ENCODE measurements at regions not wholly inside any gene's neighbourhood (a gene's known extent, or its start where the extent isn't known, plus 50 kb on each side); places are given as distances from the start of the nearest gene placed in this dataset.

DNA sequence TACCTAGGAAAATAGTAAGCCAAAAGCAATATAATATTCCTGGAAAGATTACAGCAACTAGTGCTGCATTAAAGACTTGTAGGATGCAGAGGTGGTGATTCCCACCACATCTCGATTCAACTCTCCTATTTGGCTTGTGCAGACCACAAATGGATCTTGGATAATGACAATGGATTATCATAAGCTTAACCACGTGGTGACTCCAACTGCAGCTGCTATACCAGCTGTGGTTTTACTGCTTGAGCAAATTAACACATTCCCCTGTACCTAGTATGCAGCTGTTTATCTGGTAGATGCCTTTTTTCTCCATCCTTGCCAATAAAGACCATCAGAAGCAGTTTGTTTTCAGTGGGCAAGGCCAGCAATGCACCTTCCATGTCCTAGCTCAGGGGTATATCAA is 542.7 kb upstream of the ADGRL4 start:
- H3K4me1 ChIP-seq (ENCODE audit: control insufficient read depth in 3 of 3, insufficient read depth in 3 of 3, low read length in 3 of 3), result no peaks in the 10 kb centered on the region
- peaks cover 0 to 2% (median 0%) of the 10 kb centered on the region in 3 donors for H3K9me3 ChIP-seq (ENCODE audit: control insufficient read depth in 3 of 3, low read length in 3 of 3)
- H3K36me3 ChIP-seq (ENCODE audit: control insufficient read depth in 3 of 3, insufficient read depth in 3 of 3, low read length in 3 of 3), result no peaks in the 10 kb centered on the region
- H3K4me3 ChIP-seq (ENCODE audit: low read length in 3 of 3), result no peak overlapping the region
- H3K27me3 ChIP-seq (ENCODE audit: control insufficient read depth in 3 of 3, insufficient read depth in 3 of 3, low read length in 3 of 3), result no peaks in the 10 kb centered on the region
- H3K27ac ChIP-seq (ENCODE audit: low read depth, low read length), result no peak overlapping the region
- no peak overlapping the region for H3K9ac ChIP-seq (ENCODE audit: low read depth in 1 of 3, low read length in 3 of 3)

DNA sequence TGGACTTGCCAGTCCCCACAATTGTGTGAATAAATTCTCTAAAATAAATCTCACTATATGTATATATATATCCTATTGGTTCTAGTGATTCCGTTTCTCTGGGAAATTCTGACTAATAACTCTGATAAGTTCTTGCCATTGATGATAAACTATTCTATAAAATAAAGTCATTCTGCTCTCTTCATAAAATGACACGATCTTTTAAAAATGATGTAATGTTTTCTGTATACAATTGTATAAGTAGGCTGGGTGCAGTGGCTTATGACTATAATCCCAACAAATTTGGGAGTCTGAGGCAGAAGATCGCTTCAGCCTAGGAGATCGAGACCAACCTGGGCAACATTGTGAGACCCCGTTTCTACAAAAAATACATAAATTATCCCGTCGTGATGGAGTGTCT is 541.0 kb upstream of the ADGRL4 start:
- H3K9ac ChIP-seq (ENCODE audit: low read depth in 1 of 3, low read length in 3 of 3), result no peak overlapping the region
- no peaks in the 10 kb centered on the region for H3K27me3 ChIP-seq (ENCODE audit: control insufficient read depth in 3 of 3, insufficient read depth in 3 of 3, low read length in 3 of 3)
- peaks cover 0 to 2% (median 0%) of the 10 kb centered on the region in 3 donors for H3K9me3 ChIP-seq (ENCODE audit: control insufficient read depth in 3 of 3, low read length in 3 of 3)
- no peak overlapping the region for H3K4me3 ChIP-seq (ENCODE audit: low read length in 3 of 3)
- H3K27ac ChIP-seq (ENCODE audit: low read depth, low read length), result no peak overlapping the region
- no peaks in the 10 kb centered on the region for H3K36me3 ChIP-seq (ENCODE audit: control insufficient read depth in 3 of 3, insufficient read depth in 3 of 3, low read length in 3 of 3)
- H3K4me1 ChIP-seq (ENCODE audit: control insufficient read depth in 3 of 3, insufficient read depth in 3 of 3, low read length in 3 of 3), result no peaks in the 10 kb centered on the region

DNA sequence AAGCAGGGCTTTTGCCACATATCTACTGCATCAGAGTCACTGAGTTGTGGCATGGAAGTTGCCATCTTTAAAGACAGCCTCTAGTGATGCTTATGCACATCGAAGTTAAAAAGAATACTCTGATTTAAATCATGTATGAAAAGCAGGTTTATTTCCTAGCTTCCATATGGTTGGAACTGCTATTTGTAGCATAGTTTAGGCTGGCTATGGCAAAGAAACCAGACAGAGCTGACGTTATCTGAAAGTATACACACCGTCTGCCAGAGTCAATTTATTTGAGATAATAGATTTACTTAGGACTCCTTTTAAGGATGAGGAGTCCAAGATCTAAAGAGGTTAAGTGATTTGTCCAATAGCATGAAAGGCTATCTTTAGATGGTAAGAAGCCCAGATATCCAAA is 536.9 kb upstream of the ADGRL4 start:
- Histone ChIP-seq H3K4me1 (ENCODE audit: control insufficient read depth in 3 of 3, insufficient read depth in 3 of 3, low read length in 3 of 3) (no peaks in the 10 kb centered on the region), H3K9me3 (ENCODE audit: control insufficient read depth in 3 of 3, low read length in 3 of 3) (no peaks in the 10 kb centered on the region), H3K9ac (ENCODE audit: low read depth in 1 of 3, low read length in 3 of 3) (no peak overlapping the region), H3K4me3 (ENCODE audit: low read length in 3 of 3) (no peak overlapping the region), H3K36me3 (ENCODE audit: control insufficient read depth in 3 of 3, insufficient read depth in 3 of 3, low read length in 3 of 3) (no peaks in the 10 kb centered on the region), H3K27ac (ENCODE audit: low read depth, low read length) (no peak overlapping the region), H3K27me3 (ENCODE audit: control insufficient read depth in 3 of 3, insufficient read depth in 3 of 3, low read length in 3 of 3) (no peaks in the 10 kb centered on the region)

DNA sequence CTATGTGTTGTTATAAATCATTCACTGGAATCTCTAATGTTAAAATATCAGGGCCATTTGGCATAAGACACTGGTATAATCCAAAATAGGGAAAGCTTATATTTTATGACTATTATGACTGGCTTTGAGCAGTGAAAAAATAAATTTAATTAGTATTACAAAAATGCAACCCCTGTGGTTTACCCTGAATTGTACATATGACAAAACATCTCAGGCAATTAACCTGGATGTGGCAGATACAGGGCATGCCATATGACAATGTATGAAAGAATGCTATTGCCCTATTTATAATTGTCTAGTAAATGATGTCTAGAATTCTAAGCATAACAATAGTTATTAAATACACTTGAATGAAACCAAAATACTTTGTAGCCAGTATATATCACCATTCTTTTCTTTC is 532.5 kb upstream of the ADGRL4 start:
- Histone ChIP-seq H3K4me3 (ENCODE audit: low read length in 3 of 3) (no peak overlapping the region), H3K27me3 (ENCODE audit: control insufficient read depth in 3 of 3, insufficient read depth in 3 of 3, low read length in 3 of 3) (no peaks in the 10 kb centered on the region), H3K27ac (ENCODE audit: low read depth, low read length) (no peak overlapping the region)

DNA sequence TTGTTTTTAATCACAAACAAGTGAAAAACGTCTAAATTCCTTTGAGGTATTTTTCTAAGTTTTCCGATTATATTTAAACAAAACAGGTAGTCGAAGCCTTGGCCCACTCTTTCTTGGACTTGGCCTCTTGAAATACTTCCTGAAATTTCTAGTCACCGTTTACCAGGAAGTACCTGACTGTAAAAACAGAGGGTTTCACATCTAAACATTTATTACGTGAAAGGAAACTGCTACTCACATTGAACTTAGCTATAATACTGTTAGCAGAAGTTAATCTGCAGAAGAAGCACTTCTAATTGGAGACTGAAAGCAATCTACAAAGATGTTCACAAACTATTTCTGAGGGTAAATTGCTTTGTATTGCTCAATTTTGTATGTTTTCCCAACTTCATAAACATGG is 526.0 kb upstream of the ADGRL4 start:
- Histone ChIP-seq H3K9me3 (ENCODE audit: control insufficient read depth in 3 of 3, low read length in 3 of 3) (no peaks in the 10 kb centered on the region), H3K4me1 (ENCODE audit: control insufficient read depth in 3 of 3, insufficient read depth in 3 of 3, low read length in 3 of 3) (no peaks in the 10 kb centered on the region), H3K36me3 (ENCODE audit: control insufficient read depth in 3 of 3, insufficient read depth in 3 of 3, low read length in 3 of 3) (no peaks in the 10 kb centered on the region), H3K27me3 (ENCODE audit: control insufficient read depth in 3 of 3, insufficient read depth in 3 of 3, low read length in 3 of 3) (no peaks in the 10 kb centered on the region), H3K4me3 (ENCODE audit: low read length in 3 of 3) (no peak overlapping the region), H3K27ac (ENCODE audit: low read depth, low read length) (no peak overlapping the region), H3K9ac (ENCODE audit: low read depth in 1 of 3, low read length in 3 of 3) (no peak overlapping the region)

More for the DNA sequence above, 532.5 kb upstream of the ADGRL4 start:
- H3K36me3 ChIP-seq (ENCODE audit: control insufficient read depth in 3 of 3, insufficient read depth in 3 of 3, low read length in 3 of 3), result no peaks in the 10 kb centered on the region
- no peak overlapping the region for H3K9ac ChIP-seq (ENCODE audit: low read depth in 1 of 3, low read length in 3 of 3)
- no peaks in the 10 kb centered on the region for H3K9me3 ChIP-seq (ENCODE audit: control insufficient read depth in 3 of 3, low read length in 3 of 3)
- H3K4me1 ChIP-seq (ENCODE audit: control insufficient read depth in 3 of 3, insufficient read depth in 3 of 3, low read length in 3 of 3), result no peaks in the 10 kb centered on the region

DNA sequence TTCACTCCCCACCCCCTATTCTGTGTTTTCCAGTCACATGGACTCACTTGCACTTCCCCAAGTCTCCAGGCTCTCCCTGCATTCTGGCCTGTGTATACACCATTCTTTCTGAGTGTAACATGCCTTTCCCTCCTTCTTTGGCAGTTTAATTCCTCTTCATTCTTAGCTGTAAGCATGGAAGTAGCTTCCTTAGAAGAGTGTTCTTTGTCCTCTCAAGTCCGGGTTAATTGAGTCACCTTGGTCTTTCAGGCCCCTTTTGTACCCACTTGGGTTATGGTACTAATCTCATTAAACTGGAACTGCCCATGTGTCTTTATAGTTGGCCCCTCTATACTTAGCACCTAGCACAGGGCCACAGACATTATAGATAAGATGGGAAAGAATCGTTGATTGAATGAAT is 525.3 kb upstream of the ADGRL4 start:
- Histone ChIP-seq H3K27me3 (ENCODE audit: control insufficient read depth in 3 of 3, insufficient read depth in 3 of 3, low read length in 3 of 3) (no peaks in the 10 kb centered on the region), H3K36me3 (ENCODE audit: control insufficient read depth in 3 of 3, insufficient read depth in 3 of 3, low read length in 3 of 3) (no peaks in the 10 kb centered on the region), H3K9me3 (ENCODE audit: control insufficient read depth in 3 of 3, low read length in 3 of 3) (no peaks in the 10 kb centered on the region), H3K4me1 (ENCODE audit: control insufficient read depth in 3 of 3, insufficient read depth in 3 of 3, low read length in 3 of 3) (no peaks in the 10 kb centered on the region), H3K4me3 (ENCODE audit: low read length in 3 of 3) (no peak overlapping the region), H3K27ac (ENCODE audit: low read depth, low read length) (no peak overlapping the region), H3K9ac (ENCODE audit: low read depth in 1 of 3, low read length in 3 of 3) (no peak overlapping the region)

DNA sequence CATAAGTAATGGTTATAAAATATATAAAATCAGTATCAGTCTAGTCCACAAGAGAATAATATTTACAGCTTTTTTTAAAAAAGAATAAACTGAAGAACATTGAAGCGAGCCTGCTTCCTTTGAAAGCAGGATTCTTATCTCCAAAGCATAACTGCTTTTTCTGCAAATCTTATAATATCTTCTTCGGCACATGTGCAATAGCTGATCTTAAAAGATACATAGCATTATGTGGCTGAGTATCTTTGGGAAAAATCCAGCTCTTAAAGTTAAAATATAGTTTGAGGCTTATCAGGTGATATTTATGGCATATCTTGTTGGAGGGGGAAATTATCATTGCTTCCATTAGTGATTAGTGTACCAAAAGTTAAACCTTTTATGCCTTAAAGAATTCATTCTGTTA is 523.9 kb upstream of the ADGRL4 start:
- no peak overlapping the region for H3K27ac ChIP-seq (ENCODE audit: low read depth, low read length)
- no peaks in the 10 kb centered on the region for H3K9me3 ChIP-seq (ENCODE audit: control insufficient read depth in 3 of 3, low read length in 3 of 3)
- no peaks in the 10 kb centered on the region for H3K36me3 ChIP-seq (ENCODE audit: control insufficient read depth in 3 of 3, insufficient read depth in 3 of 3, low read length in 3 of 3)
- H3K4me1 ChIP-seq (ENCODE audit: control insufficient read depth in 3 of 3, insufficient read depth in 3 of 3, low read length in 3 of 3), result no peaks in the 10 kb centered on the region
- H3K27me3 ChIP-seq (ENCODE audit: control insufficient read depth in 3 of 3, insufficient read depth in 3 of 3, low read length in 3 of 3), result no peaks in the 10 kb centered on the region
- H3K9ac ChIP-seq (ENCODE audit: low read depth in 1 of 3, low read length in 3 of 3), result no peak overlapping the region
- H3K4me3 ChIP-seq (ENCODE audit: low read length in 3 of 3), result no peak overlapping the region

DNA sequence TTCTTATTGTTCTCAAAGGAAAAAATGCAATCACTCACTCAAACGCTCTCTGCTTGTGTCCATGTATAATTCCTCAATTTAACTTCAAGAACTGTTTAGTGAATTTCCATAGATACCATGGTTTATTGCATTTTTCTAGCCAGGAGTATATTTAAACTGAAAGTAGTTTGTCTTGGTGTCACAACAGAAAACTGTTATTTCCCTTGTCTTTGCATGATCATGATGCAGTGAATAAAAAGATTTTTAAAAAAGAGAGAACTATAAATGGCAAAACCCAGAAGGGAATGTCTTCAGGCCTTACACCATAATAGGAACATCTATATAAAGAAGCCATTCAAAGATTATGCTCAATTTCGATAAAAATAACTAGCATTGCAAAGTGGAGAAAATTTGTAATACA is 523.5 kb upstream of the ADGRL4 start:
- H3K4me1 ChIP-seq (ENCODE audit: control insufficient read depth in 3 of 3, insufficient read depth in 3 of 3, low read length in 3 of 3), result no peaks in the 10 kb centered on the region
- H3K4me3 ChIP-seq (ENCODE audit: low read length in 3 of 3), result no peak overlapping the region
- no peaks in the 10 kb centered on the region for H3K36me3 ChIP-seq (ENCODE audit: control insufficient read depth in 3 of 3, insufficient read depth in 3 of 3, low read length in 3 of 3)
- H3K27ac ChIP-seq (ENCODE audit: low read depth, low read length), result no peak overlapping the region
- no peaks in the 10 kb centered on the region for H3K9me3 ChIP-seq (ENCODE audit: control insufficient read depth in 3 of 3, low read length in 3 of 3)
- H3K27me3 ChIP-seq (ENCODE audit: control insufficient read depth in 3 of 3, insufficient read depth in 3 of 3, low read length in 3 of 3), result no peaks in the 10 kb centered on the region
- H3K9ac ChIP-seq (ENCODE audit: low read depth in 1 of 3, low read length in 3 of 3), result no peak overlapping the region

DNA sequence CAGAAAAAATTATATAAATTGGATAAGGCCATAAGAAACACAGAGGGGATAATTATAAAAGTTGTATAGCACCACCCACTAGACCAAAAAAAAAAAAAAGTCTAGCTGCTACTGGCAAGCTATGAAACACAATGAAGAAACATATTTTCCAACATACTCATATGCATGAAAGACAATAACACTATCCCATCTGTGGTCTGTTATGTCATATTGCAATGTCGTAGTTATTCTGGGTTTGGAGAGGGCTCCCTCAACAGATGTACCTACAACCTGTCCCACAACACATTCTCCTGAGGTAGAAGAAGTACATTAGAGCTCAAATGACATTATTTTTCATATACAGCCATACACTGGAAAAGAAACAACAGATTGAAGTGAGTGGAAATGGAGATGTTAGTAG is 517.6 kb upstream of the ADGRL4 start:
- Histone ChIP-seq H3K9ac (ENCODE audit: low read depth in 1 of 3, low read length in 3 of 3) (no peak overlapping the region), H3K27me3 (ENCODE audit: control insufficient read depth in 3 of 3, insufficient read depth in 3 of 3, low read length in 3 of 3) (no peaks in the 10 kb centered on the region), H3K9me3 (ENCODE audit: control insufficient read depth in 3 of 3, low read length in 3 of 3) (no peaks in the 10 kb centered on the region), H3K36me3 (ENCODE audit: control insufficient read depth in 3 of 3, insufficient read depth in 3 of 3, low read length in 3 of 3) (no peaks in the 10 kb centered on the region), H3K4me1 (ENCODE audit: control insufficient read depth in 3 of 3, insufficient read depth in 3 of 3, low read length in 3 of 3) (no peaks in the 10 kb centered on the region), H3K27ac (ENCODE audit: low read depth, low read length) (no peak overlapping the region), H3K4me3 (ENCODE audit: low read length in 3 of 3) (no peak overlapping the region)

DNA sequence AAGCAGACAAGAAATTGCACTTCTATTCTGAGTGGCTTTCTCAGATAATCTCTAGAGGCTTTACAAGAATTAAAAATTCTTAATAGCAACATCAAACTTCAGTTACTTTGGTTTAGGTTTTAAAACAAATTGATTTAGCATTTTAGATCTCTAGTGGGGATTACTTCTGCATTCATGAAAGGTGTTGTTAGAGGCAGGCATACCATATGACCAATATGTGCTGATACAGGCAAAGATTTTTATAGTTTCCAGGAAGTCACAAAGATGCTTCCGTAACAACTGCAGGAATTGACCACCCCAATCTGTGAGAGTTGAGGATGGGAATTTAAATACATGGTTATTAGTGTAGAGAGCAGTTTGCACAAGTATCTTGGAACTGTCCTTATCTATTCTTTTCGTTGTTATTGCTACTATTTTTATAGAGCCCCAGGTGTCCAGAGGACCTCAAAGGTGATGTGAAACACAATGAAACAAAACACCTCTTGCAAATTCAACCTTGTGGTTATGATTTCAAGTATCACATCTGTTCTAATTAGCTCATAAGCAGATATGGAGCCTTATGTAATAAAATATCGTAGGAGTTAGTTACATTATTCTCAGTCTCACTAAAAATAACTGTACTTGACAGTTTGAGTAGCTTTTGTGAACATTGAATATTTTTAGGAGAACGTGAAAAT is 512.7 kb upstream of the ADGRL4 start:
- Histone ChIP-seq H3K27ac (ENCODE audit: low read depth, low read length) (no peak overlapping the region), H3K4me3 (ENCODE audit: low read length in 3 of 3) (no peak overlapping the region), H3K36me3 (ENCODE audit: control insufficient read depth in 3 of 3, insufficient read depth in 3 of 3, low read length in 3 of 3) (no peaks in the 10 kb centered on the region), H3K9me3 (ENCODE audit: control insufficient read depth in 3 of 3, low read length in 3 of 3) (no peaks in the 10 kb centered on the region), H3K9ac (ENCODE audit: low read depth in 1 of 3, low read length in 3 of 3) (no peak overlapping the region), H3K4me1 (ENCODE audit: control insufficient read depth in 3 of 3, insufficient read depth in 3 of 3, low read length in 3 of 3) (no peaks in the 10 kb centered on the region), H3K27me3 (ENCODE audit: control insufficient read depth in 3 of 3, insufficient read depth in 3 of 3, low read length in 3 of 3) (no peaks in the 10 kb centered on the region)
